ENCODE measurements at regions not wholly inside any gene's neighbourhood (a gene's known extent, or its start where the extent isn't known, plus 50 kb on each side); places are given as distances from the start of the nearest gene placed in this dataset.

GRCh38 chr2:16464641-16465040 is 201.0 kb downstream of the CYRIA start:
- no peak for DNase-seq (ENCODE audit: low read depth)
- no peak overlapping the region for H3K4me3 ChIP-seq (ENCODE audit: low read length)
- TF ChIP-seq, protein P1, sequence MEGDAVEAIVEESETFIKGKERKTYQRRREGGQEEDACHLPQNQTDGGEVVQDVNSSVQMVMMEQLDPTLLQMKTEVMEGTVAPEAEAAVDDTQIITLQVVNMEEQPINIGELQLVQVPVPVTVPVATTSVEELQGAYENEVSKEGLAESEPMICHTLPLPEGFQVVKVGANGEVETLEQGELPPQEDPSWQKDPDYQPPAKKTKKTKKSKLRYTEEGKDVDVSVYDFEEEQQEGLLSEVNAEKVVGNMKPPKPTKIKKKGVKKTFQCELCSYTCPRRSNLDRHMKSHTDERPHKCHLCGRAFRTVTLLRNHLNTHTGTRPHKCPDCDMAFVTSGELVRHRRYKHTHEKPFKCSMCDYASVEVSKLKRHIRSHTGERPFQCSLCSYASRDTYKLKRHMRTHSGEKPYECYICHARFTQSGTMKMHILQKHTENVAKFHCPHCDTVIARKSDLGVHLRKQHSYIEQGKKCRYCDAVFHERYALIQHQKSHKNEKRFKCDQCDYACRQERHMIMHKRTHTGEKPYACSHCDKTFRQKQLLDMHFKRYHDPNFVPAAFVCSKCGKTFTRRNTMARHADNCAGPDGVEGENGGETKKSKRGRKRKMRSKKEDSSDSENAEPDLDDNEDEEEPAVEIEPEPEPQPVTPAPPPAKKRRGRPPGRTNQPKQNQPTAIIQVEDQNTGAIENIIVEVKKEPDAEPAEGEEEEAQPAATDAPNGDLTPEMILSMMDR (IDR thresholded peaks at IDR 0.05; ENCODE audit: insufficient read depth, low read depth, low read length, missing control alignments): no peak

GRCh38 chr2:16462958-16463357 is 202.7 kb downstream of the CYRIA start:
- H3K4me3 ChIP-seq (ENCODE audit: low read length): no peak overlapping the region
- TF ChIP-seq, protein P1 (IDR thresholded peaks at IDR 0.05; ENCODE audit: insufficient read depth, low read depth, low read length, missing control alignments): no peak
- DNase-seq (ENCODE audit: low read depth): peak; percentile 23

GRCh38 chr2:16461672-16462071 is 204.0 kb downstream of the CYRIA start:
- TF ChIP-seq, protein P1 (IDR thresholded peaks at IDR 0.05; ENCODE audit: insufficient read depth, low read depth, low read length, missing control alignments): no peak
- no peak overlapping the region for H3K4me3 ChIP-seq (ENCODE audit: low read length)
- DNase-seq (ENCODE audit: low read depth): no peak

DNA sequence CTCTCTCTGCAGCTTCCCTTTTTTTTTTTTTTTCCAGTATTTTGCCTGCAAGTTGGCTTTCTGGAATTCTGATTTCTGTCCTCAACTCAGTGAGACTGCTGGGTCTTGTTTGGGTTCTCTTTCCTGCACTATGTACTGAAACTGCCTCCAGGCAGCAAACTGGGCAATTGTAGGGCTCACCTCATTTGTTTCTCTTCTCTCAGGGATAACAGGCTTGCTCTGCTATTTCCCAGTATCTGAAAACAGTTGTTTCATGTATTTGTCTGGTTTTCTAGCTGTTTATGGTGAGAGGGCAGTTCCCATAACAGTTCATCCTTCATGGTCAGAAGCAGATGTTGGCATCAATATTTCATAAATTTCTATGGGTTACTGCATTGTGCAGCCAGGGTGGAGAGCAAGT is 206.0 kb downstream of the CYRIA start:
- DNase-seq (ENCODE audit: low read depth): no peak
- TF ChIP-seq, protein P1 (IDR thresholded peaks at IDR 0.05; ENCODE audit: insufficient read depth, low read depth, low read length, missing control alignments): no peak
- no peak overlapping the region for H3K4me3 ChIP-seq (ENCODE audit: low read length)

DNA sequence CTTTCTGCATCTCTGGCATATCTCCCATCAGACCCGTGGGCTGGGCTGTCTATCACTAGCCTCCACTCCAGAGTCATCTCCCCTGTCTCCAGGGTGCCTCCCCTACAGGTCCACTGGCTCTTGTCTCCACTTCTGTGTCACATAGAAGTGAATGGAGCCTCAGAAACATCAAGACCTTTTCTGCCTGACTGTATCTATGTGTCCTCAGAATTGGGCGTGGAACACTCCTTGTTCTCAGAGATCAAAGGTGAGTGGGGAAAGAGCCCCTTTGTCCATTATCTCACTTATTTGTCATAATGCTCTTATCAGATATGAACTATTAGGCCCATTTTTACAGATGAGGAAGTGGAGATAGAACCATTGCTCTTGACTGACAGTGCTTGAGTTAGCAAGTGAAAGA is 211.0 kb downstream of the CYRIA start:
- H3K4me3 ChIP-seq (ENCODE audit: low read length): no peak overlapping the region
- DNase-seq (ENCODE audit: low read depth): no peak
- TF ChIP-seq, protein P1 (IDR thresholded peaks at IDR 0.05; ENCODE audit: insufficient read depth, low read depth, low read length, missing control alignments): no peak

GRCh38 chr2:16452123-16452522 is 213.5 kb downstream of the CYRIA start:
- TF ChIP-seq, protein P1 (IDR thresholded peaks at IDR 0.05; ENCODE audit: insufficient read depth, low read depth, low read length, missing control alignments): no peak
- no peak overlapping the region for H3K4me3 ChIP-seq (ENCODE audit: low read length)
- peak; percentile 29 for DNase-seq (ENCODE audit: low read depth)

DNA sequence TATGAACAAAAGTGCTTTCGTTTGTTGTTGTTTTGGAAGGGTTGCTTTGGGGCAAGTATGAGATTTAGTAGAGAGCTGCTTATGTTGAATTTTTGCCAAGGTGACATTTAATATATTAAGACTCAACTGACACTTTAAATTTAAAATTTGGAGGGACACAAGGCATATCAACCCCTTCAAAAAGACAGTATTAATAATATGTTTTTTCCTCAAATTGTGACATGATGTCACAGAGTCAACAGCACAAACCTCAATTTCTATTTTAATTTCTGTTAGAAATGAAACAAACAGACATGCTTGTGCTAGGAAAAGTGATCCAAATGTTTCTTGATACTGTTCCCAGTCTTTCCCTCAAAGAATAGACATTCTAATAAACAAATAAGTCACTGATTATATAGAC is 218.9 kb downstream of the CYRIA start:
- TF ChIP-seq, protein P1 (IDR thresholded peaks at IDR 0.05; ENCODE audit: insufficient read depth, low read depth, low read length, missing control alignments): no peak
- H3K4me3 ChIP-seq (ENCODE audit: low read length): no peak overlapping the region
- no peak for DNase-seq (ENCODE audit: low read depth)

Data from epithelial cell of esophagus (primary cell).